ENCODE measurements at regions not wholly inside any gene's neighbourhood (a gene's known extent, or its start where the extent isn't known, plus 50 kb on each side); places are given as distances from the start of the nearest gene placed in this dataset.
A peak's percentile ranks its signal among the peaks of the same experiment; 100 is the strongest.

GRCh38 chr3:94709249-94709902 is 646.5 kb downstream of the NSUN3 start:
- H3K36me3 ChIP-seq (ENCODE audit: insufficient read depth, low read length): no peaks in the 10 kb centered on the region
- H2AFZ ChIP-seq (ENCODE audit: low read length): no peak overlapping the region
- H3K79me2 ChIP-seq (ENCODE audit: insufficient read depth, low read length): no peaks in the 10 kb centered on the region
- H3K4me2 ChIP-seq (ENCODE audit: low read length): no peak overlapping the region
- H3K27me3 ChIP-seq (ENCODE audit: insufficient read depth, low read length): no peaks in the 10 kb centered on the region
- no peak for TF ChIP-seq EZH2 (IDR thresholded peaks at IDR 0.05; ENCODE audit: borderline replicate concordance, low read length)
- TF ChIP-seq CTCF (IDR thresholded peaks at IDR 0.05; ENCODE audit: low read length): no peak
- no peak overlapping the region for H3K27ac ChIP-seq (ENCODE audit: low read depth, low read length, poor library complexity, severe bottlenecking)
- H3K9me2 ChIP-seq (ENCODE audit: low read depth, low read length): no peaks in the 10 kb centered on the region
- no peak overlapping the region for H3K4me3 ChIP-seq (ENCODE audit: low read depth, low read length, poor library complexity, severe bottlenecking)
- no peaks in the 10 kb centered on the region for H3K9me3 ChIP-seq (ENCODE audit: low read length)
- H4K20me1 ChIP-seq (ENCODE audit: insufficient read depth, low read length): no peaks in the 10 kb centered on the region
- no peak overlapping the region for H3K9ac ChIP-seq (ENCODE audit: low read length)
- no peaks in the 10 kb centered on the region for H3F3A ChIP-seq (ENCODE audit: insufficient read depth, low read length)
- H3K4me1 ChIP-seq (ENCODE audit: insufficient read depth, low read length, severe bottlenecking): no peaks in the 10 kb centered on the region

- Histone ChIP-seq H4K20me1 (ENCODE audit: insufficient read depth, low read length) (no peaks in the 10 kb centered on the region), H3F3A (ENCODE audit: insufficient read depth, low read length) (no peaks in the 10 kb centered on the region), H3K4me2 (ENCODE audit: low read length) (no peak overlapping the region), H3K36me3 (ENCODE audit: insufficient read depth, low read length) (no peaks in the 10 kb centered on the region), H3K4me1 (ENCODE audit: insufficient read depth, low read length, severe bottlenecking) (no peaks in the 10 kb centered on the region), H3K4me3 (ENCODE audit: low read depth, low read length, poor library complexity, severe bottlenecking) (no peak overlapping the region), H3K9me2 (ENCODE audit: low read depth, low read length) (no peaks in the 10 kb centered on the region), H3K79me2 (ENCODE audit: insufficient read depth, low read length) (no peaks in the 10 kb centered on the region), H3K27me3 (ENCODE audit: insufficient read depth, low read length) (no peaks in the 10 kb centered on the region), H2AFZ (ENCODE audit: low read length) (no peak overlapping the region), H3K27ac (ENCODE audit: low read depth, low read length, poor library complexity, severe bottlenecking) (no peak overlapping the region), H3K9me3 (ENCODE audit: low read length) (no peaks in the 10 kb centered on the region), H3K9ac (ENCODE audit: low read length) (no peak overlapping the region)
- TF ChIP-seq CTCF (IDR thresholded peaks at IDR 0.05; ENCODE audit: low read length) (no peak), EZH2 (IDR thresholded peaks at IDR 0.05; ENCODE audit: borderline replicate concordance, low read length) (no peak)
Measured at GRCh38 chr3:94714194-94714593, 651.3 kb downstream of the NSUN3 start.

GRCh38 chr3:94716326-94717018 is 653.6 kb downstream of the NSUN3 start:
- no peaks in the 10 kb centered on the region for H4K20me1 ChIP-seq (ENCODE audit: insufficient read depth, low read length)
- no peak overlapping the region for H3K4me2 ChIP-seq (ENCODE audit: low read length)
- H3K9ac ChIP-seq (ENCODE audit: low read length): no peak overlapping the region
- no peaks in the 10 kb centered on the region for H3K9me3 ChIP-seq (ENCODE audit: low read length)
- no peaks in the 10 kb centered on the region for H3F3A ChIP-seq (ENCODE audit: insufficient read depth, low read length)
- no peak overlapping the region for H3K27ac ChIP-seq (ENCODE audit: low read depth, low read length, poor library complexity, severe bottlenecking)
- no peaks in the 10 kb centered on the region for H3K36me3 ChIP-seq (ENCODE audit: insufficient read depth, low read length)
- no peaks in the 10 kb centered on the region for H3K9me2 ChIP-seq (ENCODE audit: low read depth, low read length)
- H2AFZ ChIP-seq (ENCODE audit: low read length): no peak overlapping the region
- no peaks in the 10 kb centered on the region for H3K79me2 ChIP-seq (ENCODE audit: insufficient read depth, low read length)
- no peaks in the 10 kb centered on the region for H3K4me1 ChIP-seq (ENCODE audit: insufficient read depth, low read length, severe bottlenecking)
- no peaks in the 10 kb centered on the region for H3K27me3 ChIP-seq (ENCODE audit: insufficient read depth, low read length)
- no peak for TF ChIP-seq EZH2 (IDR thresholded peaks at IDR 0.05; ENCODE audit: borderline replicate concordance, low read length)
- TF ChIP-seq CTCF (IDR thresholded peaks at IDR 0.05; ENCODE audit: low read length): 0 out of 2 replicates have a peak, but pooled peaks have one; percentile 7
- no peak overlapping the region for H3K4me3 ChIP-seq (ENCODE audit: low read depth, low read length, poor library complexity, severe bottlenecking)
